HG02798 (cell line): ENCODE measurements at regions not wholly inside any gene's neighbourhood (a gene's known extent, or its start where the extent isn't known, plus 50 kb on each side); places are given as distances from the start of the nearest gene placed in this dataset.

ENCODE experiments used
- ATAC-seq: cut with Tn5 transposase; IDR thresholded peaks from one replicate; pipeline ENCODE4 v1.9.1; 2021; ENCODE audit warnings: mild to moderate bottlenecking; ENCODE audit not compliant: unreplicated experiment, poor library complexity

DNA sequence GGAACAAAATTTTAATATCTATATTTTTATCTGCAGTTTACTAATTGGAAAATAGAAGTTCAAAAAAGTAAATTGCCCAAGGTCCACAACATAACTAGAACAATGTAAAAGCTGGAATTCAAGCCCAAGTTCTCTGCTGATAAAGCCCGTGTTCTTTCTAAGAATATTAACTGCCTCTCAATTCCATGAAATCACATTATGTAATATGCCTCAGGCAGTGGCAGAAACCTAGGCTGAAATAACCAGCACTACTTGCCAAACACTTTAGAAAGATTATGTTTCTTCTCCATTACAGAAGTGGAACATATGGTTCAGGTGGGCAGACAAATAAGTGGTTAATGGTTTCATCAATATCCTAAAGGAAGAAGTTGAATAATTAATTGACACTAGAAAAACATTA, 56.7 kb upstream of the ADGRL3 start:
- ATAC-seq = no peak

DNA sequence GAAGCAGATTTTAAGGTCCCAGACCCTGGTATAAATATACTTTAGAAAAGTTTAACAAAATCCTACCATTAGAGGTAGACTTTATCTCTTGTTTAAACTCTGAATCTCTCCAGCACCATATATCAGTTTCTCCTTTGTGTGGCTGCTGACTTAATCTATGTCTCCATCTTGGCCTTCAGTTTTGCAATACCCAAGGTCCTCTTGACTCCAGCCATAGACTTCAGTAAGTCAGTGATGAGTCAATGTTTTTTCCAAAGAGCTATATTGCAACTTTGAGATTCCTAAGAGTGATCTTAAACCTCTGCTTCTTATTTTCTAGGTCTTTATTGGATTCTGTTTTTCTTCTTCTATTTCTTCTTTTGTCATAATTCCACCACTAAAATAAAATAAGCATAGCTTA, 50.8 kb upstream of the ADGRL3 start:
- no peak for ATAC-seq
